ENCODE measurements at regions not wholly inside any gene's neighbourhood (a gene's known extent, or its start where the extent isn't known, plus 50 kb on each side); places are given as distances from the start of the nearest gene placed in this dataset.
"Not testable (repeated sequence)": the region's sequence is repeated elsewhere in the genome, so short reads cannot be mapped to it uniquely, and the experiment has no call there.

DNA sequence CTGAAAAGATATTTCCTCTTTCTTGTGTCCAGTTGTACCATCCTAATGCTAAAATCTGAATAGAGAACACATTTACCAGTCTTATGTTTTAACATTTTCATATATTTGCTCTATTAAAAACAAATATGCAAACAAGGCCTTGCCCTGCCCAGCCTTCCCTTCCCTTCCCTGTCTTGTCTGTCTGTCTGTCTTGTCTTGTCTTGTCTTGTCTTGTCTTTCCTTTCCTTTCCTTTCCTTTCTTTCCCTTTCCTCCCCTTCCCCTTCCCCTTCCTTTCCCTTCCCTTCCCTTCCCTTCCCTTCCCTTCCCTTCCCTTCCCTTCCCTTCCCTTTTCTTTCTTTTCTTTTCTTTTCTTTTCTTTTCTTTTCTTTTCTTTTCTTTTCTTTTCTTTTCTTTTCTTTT is 1103.5 kb downstream of the STIM2 start:
- DNase-seq: no peak

DNA sequence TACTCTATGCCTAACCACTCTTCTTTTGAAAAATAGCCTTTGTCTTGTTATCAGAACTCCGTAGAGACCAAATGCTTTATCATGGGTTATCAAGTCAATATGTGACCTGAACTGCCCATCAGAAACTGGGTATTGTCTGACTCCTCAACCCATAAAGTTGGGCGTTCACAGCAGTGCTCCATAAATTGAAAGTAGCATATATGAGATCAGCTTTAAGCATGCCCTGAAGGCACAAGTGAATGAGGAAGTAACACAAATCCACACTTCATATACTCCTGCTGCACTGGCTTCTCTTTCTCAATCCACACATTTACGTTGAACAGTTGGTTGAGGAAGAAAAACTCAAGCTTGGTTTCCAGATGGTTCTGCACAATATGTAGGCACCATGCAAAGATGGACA is 1106.0 kb downstream of the STIM2 start:
- no peak for DNase-seq

DNA sequence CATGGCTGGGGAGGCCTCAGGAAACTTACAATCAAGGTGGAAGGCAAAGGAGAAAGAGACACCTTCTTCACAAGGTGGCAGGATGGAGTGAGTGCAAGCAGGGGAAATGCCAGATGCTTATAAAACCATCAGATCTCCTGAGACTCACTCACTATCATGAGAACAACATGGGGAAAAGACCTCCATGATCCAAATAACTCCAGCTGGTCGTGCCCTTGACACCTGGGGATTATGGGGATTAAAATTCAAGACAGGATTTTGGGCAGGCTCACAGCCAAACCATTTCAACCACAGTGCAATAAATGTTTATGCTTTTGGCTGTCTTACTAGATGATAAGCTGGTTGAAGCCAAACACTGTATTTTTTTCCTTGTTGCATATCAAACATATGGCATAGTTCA is 1112.4 kb downstream of the STIM2 start:
- DNase-seq: no peak

DNA sequence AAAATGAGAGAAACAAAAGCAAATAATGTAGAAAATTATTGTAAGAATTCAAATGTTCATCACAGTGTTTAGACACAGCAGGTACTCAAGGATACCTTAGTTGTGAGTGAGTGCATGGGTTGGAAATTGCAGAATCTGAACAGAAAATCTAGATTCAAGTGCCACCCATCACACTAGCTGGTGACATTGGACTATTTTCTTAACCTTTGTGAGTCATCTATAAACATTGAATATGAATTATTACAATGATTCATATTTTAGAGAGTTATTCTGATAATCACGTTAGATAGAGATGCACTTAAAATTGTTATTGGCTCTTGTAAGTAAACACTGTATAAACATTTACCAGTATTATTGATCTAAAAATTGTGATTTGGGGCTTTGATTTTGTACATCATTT is 1113.1 kb downstream of the STIM2 start:
- DNase-seq: no peak

DNA sequence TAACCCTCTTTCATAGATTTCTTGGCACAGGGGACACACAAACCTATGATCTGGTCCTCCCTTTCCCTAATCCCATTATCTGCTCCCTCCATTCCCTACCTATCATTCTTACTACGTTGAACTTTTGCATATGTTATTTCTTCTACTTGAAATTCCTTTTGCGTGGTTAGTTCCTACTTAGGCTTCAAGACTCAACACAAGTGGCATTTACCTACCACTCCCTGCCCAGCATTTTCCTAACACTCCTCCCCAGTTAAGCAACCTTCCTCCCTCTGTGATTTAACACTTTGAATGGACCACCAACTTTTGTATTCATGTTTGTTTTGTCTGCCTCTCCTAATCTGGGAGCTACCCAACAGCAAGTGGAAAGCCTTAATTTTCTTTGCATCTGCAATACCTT is 1113.7 kb downstream of the STIM2 start:
- DNase-seq: no peak

DNA sequence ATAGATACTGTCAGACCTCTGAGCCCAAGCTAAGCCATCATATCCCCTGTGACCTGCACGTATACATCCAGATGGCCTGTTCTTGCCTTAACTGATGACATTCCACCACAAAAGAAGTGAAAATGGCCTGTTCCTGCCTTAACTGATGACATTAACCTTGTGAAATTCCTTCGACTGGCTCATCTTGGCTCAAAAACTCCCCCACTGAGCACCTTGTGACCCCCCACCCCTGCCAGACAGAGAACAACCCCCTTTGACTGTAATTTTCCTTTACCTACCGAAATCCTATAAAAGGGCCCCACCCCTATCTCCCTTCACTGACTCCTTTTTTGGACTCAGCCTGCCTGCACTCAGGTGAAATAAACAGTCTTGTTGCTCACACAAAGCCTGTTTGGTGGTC is 1114.2 kb downstream of the STIM2 start:
- not testable (repeated sequence) for DNase-seq

DNA sequence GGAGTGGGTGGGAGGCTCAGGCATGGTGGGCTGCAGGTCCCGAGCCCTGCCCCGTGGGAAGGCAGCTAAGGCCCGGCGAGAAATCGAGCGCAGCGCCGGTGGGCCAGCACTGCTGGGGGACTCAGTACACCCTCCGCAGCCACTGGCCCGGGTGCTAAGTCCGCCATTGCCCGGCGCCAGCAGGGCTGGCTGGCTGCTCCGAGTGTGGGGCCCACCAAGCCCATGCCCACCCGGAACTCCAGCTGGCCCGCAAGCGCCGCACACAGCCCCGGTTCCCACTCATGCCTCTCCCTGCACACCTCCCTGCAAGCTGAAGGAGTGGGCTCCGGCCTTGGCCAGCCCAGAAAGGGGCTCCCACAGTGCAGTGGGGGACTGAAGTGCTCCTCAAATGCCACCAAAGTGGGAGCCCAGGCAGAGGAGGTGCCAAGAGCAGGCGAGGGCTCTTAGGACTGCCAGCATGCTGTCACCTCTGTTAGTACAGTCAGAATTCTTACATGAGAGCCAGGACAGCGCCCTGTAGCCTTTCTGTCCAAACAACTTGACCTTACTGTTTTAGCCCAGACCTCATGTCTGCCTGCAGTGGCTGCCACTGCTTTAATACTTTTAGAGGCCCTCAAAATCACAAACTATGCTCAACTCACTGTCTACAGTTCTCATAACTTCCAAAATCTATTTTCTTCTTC is 1117.9 kb downstream of the STIM2 start:
- not testable (repeated sequence) for DNase-seq

DNA sequence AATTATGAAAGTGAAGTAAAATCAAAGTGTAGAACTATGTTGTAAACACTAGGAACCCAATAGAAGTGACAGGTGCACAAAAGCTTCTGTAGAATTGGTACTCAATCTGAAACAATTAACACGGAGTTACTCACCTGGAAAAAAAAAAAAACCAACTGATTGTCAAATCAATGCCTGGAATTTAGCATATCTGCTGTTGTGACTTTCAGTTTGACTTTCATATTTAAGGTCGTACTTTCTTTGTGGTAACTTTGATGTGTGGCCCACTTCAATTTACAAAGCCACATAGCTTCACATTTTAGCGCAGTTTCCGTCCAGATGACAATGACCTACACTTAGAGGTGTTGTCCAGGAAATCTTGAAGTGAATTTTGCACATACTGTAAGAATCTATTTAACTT is 1124.9 kb downstream of the STIM2 start:
- no peak for DNase-seq

DNA sequence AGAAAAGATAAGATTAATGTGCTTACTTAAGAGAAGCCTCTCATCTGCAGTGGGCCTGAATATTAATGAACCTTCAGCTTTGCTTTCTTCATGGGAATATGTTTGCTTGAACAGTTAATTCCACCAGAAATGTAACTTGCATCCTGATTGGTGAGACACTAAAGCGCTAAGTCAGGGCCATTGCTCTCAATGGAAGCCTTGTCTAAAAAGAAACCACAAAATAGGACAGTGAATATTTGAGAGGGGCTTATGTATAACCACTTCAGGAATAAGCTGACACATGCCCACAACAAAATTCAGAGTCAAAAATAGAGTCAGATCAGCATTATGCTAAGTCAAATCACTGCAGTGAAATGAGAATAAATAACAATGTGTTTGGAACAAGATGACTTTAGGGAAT is 1125.8 kb downstream of the STIM2 start:
- DNase-seq: no peak

DNA sequence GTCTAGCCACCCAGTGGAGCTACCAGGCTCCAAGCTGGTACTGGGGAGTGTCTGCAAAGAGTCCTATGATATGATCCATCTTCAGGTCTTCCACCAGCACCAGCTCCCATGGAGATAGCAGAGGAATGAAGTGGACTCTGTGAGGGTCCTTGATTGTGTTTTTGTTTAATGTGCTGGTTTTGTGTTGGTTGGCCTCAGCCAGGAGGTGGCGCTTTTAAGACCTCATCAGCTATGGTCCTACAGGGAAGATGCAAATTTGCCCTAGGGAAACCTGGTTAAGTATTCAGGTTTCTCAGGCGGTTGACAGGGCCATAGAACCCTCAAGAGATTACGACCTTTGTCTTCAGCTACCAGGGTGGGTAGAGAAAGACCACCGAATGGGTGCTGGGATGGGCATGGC is 1141.1 kb downstream of the STIM2 start:
- no peak for DNase-seq

DNA sequence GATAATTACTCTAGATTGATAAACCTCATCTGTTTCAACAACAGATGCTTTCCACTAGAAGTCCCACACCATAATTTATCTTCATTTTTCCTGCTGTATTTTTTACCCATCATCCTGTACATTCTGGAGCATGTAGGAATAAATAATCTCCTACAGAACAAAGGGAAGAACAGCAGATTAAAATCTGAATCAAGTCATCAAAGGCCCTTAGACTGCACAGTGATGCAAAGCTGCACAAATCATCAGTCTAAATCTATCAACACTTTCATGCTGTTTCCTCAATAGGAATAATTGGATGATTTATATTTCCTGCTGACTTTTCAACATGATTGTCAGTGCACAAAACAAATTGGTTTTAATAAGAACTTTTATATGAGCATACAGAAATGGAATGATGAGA is 1143.9 kb downstream of the STIM2 start:
- no peak for DNase-seq

DNA sequence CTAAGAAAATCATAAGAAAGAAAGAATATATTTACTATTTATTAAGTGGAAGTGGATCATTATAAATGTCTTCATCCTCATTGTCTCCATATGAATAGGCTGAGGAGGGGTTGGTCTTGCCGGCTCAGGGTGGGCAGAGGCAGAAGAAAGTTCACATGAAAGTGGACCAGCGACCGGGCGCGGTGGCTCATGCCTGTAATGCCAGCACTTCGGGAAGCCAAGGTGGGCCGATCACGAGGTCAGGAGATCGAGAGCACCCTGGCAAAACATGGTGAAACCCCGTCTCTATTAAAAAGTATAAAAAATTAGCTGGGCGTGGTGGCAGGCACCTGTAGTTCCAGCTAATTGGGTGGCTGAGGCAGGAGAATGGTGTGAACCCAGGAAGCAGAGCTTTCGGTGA is 1145.4 kb downstream of the STIM2 start:
- DNase-seq: no peak

DNA sequence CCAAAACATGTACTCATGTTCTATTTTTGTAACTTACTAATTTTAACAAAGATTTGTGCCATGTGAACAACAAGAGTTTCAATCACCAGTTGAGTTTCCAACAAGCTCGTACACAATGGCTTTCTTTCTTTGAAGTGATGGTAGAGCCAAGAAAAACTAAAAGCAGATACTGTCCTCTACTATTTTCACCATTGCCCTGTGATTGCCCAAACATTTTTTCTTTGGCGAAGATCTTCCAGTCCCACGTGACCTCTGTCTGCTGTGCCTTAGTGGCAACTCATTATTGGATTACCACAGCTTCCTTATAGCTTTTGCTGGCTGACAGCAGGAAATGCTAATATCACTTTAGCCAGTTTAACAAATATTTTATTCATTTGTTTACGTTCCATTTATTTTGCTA is 1147.1 kb downstream of the STIM2 start:
- DNase-seq: no peak

DNA sequence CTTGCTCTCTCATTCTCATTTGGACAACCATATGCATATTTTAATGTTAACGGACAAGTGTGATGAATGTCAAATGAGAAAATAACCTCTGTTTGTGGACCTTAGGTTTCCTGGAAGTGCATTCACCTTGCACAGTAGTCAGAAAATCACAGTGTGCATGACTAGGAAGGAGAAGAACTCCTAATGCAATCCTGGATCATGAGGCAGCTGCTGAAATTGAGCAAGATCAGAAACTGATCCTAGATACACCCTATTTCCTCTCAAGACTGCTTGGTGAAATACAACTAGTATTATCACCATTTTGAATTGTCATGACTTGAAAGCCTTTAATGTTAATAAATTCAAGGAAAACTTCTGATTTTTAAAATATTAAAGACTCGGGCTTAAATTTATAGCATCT is 1148.9 kb downstream of the STIM2 start:
- no peak for DNase-seq

DNA sequence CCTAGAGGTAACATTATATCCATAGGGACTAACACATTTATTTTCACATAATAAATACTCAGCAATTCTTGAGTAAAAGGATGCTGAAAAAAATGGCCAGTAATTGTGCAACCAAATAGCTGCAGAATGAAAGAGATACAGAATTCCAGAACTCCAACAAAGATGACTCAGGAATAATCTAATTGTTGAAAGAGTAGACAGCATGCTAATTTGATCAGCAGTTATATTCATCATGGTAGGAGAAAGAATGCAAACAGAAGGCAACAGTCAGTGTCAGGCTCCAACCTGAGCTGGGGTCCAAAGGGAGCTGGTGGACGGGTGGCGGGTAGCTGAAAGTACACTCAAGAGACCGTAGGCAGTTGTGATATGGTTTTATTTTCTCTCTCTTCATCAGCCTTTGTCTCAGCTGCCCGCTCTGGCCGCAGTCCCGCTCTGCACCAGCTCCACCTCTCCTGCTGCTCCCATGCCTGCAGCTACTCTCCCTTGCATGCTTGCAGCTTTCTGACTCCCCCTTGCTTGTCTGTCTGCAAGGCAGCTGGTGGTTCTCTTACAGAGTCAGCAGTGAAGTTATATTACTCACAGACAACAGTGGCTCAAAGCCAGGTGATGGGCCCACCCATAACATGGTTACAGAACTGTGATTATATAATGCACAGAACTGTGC is 1150.1 kb downstream of the STIM2 start:
- no peak for DNase-seq

DNA sequence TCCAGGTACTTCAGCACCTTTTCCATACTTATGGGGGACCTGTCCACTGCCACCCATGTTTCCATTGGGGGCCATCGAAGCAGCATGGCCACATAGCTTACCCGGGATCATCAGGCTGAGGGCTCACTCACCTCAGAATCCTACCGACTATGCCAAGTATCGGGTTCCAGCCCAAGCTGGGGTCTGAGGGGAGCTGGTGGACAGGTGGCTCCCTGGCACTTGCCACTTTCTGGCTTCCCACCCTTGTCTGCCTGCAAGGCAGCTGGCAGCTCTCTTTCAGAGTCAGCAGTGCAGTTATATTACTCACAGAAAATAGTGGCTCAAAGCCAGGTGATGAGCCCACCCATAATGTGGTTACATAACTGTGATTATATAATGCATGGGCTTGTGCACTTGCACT is 1153.8 kb downstream of the STIM2 start:
- no peak for DNase-seq

DNA sequence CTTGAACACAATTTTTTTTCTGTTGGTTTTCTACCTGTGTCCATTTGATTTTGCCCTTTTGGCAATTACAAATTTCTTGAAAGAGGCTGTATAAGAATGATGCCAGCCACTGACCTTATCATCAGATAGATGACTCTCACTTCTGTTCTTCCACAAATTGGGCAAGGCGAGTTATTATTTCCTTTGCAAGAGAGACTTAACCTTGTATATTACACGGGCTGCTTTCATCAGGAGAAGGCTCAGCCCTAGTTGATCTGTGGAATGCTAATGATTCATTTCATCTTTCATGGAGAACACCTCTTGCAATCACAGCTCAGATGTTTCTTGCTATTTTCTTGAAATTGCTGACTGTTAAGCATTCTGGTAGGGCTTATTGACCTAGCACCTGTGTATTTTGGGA is 1155.4 kb downstream of the STIM2 start:
- no peak for DNase-seq

DNA sequence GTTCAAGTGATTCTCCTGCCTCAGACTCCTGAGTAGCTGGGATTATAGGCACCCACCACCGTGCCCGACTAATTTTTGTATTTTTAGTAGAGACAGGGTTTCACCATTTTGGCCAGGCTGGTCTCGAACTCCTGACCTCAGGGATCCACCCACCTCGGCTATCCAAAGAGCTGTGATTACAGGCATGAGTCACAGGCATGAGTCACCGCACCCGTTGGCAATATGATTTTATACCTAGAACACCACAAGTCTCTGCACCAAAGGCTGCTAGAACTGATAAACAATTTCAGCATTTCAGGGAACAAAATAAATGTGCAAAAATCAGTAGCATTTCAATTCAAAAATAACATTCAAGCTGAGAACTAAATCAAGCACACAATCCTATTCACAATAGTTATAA is 1177.6 kb downstream of the STIM2 start:
- DNase-seq: not testable (repeated sequence)

DNA sequence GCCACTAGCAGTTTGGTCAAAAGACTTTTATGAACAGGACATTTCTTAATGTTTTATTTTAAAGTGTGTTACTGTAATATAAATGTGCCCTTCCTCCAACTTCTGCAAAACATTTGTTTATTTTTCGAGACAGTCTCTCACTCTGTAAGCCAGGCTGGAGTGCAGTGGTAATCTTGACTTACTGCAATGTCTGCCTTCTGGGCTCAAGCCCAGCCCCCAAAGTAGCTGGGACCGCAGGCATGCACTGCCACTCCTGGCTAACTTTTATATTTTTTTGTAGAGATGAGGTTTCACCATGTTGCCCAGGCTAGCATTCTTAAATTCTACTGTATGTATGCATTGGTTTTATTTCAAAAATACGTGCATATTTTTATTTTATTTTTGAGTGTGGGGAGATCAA is 1201.9 kb downstream of the STIM2 start:
- DNase-seq: no peak

DNA sequence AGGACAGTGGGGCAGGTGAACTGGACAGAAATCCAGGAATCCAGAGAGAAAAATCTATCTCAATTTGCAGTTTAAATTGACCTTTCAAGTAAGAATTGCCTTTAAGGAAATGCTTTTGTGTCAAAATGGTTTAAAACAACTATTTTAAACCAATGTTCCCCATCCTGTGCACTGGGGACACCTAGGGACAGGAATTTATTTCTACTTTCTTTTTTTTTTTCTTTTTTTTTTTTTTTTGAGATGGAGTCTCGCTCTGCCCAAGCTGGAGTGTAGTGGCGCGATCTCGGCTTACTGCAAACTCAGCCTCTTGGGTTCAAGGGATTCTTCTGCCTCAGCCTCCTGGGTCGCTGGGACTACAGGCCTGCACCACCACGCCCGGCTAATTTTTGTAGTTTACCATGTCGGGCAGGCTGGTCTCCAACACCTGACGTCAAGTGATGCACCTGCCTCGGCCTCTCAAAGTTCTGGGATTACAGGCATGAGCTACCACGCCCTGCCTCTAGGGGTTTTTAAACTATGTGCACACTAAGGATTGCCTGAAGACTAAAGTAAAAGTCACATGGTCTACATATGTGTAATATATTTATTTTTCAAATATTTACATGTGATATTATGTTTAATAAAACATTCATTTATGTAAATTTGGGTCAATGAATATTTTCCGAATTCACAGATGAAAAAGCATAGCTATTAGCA is 1213.4 kb downstream of the STIM2 start:
- no peak for DNase-seq

DNA sequence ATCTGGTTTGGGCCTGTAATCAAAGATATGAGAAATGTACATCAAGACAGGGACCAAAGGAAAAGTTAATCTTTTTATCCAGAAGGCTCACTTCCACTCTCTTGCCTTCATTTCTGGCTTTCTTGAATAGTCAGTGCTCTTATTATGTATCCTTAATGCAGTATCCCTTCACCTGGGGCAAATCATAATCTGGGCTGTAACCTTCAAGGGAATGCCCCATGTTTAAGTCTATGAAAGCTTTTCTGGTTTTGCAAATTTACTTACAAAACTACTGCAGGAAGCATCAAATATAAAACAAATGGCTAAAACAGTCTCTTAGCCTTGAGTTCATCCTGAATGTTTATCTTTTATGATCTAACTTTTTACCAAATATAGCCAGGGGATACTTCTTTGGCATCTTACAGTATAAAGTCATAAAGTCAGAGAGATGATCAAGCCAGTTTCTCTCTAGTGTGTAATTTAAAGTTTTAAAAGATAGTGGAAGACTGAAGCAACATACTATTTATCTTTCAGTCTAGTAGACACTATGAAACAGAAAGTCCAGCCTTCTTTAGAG is 1214.8 kb downstream of the STIM2 start:
- no peak for DNase-seq

DNA sequence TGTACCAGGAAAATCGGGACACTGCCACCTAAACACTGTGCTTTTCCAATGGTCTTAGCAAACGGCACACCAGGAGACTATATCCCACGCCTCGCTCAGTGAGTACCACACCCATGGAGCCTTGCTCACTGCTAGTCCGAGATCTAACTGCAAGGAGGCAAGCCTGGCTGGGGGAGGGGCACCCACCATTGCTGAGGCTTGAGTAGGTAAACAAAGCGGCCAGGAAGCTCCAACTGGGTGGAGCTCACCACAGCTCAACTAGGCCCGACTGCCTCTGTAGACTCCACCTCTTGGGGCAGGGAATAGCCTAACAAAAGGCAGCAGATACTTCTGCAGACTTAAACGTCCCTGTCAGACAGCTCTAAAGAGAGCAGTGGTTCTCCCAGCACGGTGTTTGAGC is 1216.6 kb downstream of the STIM2 start:
- not testable (repeated sequence) for DNase-seq

Data from right lung (tissue), 2 donors.